ELF-1 (cell line): ENCODE measurements at regions not wholly inside any gene's neighbourhood (a gene's known extent, or its start where the extent isn't known, plus 50 kb on each side); places are given as distances from the start of the nearest gene placed in this dataset.

ENCODE experiments used
- DNase-seq: peaks from one replicate; pipeline ENCODE4 v3.0.0-alpha.2; 2016; ENCODE audit warnings: low read depth, low spot score

GRCh38 chr21:26739189-26739588 lies 106.0 kb downstream of the ADAMTS1 start:
- DNase-seq: no peak

GRCh38 chr21:26736449-26736848 lies 108.8 kb downstream of the ADAMTS1 start:
- DNase-seq: peak; percentile 9

DNA sequence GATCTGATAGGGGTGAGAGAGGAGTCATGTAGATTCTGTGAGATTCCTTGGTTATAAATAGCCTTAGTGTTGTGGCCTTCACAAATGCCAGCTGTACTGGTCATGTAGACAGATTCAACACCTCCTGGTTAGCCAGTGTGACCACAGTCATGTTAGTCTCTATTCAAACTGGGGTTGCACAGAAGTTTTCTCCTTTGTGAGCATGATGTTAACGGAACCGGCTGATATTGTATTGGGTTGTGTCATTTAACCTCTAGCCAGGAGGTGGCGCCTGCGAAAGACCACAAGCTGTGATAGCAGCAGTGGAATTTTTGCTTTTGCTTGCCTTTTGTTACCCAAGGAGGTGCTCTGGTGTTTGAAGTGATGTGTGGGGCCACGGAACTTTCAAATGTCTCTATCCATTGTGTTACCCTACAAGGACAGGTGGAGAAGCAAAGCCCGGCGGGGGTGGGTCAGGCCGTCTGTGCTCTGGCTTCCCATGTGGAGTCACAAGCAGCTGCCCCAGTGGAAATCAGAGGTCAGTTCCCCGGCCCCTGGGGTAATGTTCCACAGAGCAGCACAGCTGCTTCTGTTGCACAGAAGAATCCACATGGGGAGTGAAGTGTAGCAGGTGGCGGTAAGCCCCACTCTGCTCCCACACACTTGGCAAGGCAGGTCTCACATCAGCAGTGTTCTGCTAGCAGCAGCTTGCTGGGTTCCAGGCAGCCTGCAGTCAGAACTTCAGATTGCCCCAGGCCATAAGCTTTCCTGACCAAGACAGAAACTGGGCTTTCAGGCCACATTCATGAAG lies 112.6 kb downstream of the ADAMTS1 start:
- peak; percentile 73 for DNase-seq

DNA sequence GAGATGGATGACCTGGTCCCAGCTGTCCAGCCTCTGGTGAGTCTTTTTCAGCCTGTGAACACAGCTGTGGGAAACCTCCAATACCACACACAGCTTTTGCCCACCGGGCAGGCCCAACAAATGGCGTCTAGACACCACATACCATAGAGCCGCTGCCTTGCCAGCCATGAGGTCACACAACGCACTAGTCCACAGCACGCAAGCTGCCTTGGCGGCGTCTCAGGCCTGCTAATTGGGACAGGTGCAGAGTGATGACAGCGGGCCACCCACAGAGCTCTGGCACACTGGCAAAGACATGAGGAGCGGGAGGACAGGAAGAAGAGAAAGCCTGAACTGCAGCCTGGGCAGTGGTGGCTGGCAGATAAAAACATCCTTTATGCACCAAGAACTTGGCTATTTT lies 125.5 kb downstream of the ADAMTS1 start:
- no peak for DNase-seq

DNA sequence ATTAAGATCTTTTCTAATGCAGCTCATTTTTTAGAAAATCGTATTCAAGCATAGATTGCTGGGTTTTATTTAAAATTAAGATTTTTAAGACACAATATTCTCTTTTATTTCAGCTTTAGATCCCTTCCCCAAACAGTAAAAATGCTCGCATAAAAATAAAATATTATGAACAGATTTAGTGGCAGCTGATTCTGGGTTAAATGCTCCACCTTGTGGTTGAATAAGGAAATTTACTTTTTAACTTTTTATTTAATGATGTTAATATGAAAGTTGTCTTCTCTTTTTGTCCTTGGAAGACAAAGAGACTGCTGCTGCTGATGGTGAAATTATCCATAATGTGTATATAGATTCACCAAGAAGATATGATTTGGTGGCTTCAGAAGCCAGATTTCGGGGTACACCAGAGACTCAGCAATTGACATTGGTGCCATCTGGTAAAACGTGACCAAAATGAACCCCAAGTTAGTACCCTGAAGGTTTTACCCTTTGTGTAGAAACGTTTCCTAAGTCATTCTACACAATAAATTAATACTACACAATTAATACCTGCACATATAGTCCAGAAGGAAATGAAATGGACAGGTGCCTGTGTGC lies 128.0 kb downstream of the ADAMTS1 start:
- no peak for DNase-seq

GRCh38 chr21:26715878-26716506 lies 129.2 kb downstream of the ADAMTS1 start:
- peak; percentile 79 for DNase-seq

DNA sequence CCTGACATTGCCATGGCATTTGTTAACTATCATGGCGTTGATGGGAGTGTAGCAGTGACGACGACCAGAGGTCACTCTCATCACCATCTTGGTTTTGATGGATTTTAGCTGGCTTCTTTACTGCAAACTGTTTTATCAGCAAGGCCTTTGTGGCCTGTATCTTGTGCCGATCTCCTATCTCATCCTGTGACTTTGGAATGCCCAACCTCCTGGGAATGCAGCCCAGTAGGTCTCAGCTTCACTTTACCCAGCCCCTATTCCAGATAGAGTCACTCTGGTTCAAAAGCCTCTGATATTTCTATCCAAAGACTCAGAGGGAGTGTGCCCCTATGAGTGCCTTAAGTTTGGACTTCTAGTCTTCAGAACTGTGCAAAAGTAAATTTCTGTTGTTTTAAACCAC lies 130.1 kb downstream of the ADAMTS1 start:
- peak; percentile 36 for DNase-seq

- DNase-seq: no peak
Measured at GRCh38 chr21:26710155-26710554, 135.1 kb downstream of the ADAMTS1 start.

DNA sequence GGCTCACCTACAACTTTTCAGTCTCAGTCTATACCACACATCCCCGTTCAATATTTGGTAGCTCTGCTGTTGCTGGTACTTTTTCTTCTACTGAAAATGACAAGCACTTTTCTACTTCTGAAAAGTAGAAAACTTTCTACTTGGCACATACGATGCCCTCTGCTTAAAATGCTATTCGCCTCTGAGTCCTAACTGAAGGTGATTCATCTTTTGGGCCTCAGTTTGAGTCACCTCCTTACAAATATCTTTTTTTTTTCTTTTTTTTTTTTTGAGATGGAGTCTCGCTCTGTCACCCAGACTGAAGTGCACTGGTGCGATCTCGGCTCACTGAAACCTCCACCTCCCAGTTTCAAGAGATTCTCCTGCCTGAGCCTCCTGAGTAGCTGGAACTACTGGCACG lies 136.0 kb upstream of the CYYR1 start:
- DNase-seq: no peak

GRCh38 chr21:26708223-26708800 lies 135.2 kb upstream of the CYYR1 start:
- DNase-seq: no peak

DNA sequence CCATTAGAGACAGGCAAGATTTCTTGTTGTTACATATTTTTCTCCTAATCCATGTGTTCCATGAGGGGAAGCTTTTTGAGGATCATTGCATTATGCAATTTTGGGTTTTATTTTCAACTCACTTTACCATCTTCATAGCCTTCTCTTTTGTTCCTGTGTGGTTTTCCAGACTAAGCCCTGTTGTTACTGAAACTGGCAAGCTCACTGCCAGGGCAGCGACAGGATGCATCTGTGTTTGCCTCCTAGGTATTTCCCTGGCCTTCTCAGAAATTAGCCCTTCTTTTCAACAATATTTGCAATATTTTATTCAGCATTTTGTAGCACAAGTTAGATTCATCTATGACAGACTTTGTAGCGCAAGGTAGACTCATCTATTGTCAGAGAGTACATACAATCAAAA lies 134.2 kb upstream of the CYYR1 start:
- no peak for DNase-seq

DNA sequence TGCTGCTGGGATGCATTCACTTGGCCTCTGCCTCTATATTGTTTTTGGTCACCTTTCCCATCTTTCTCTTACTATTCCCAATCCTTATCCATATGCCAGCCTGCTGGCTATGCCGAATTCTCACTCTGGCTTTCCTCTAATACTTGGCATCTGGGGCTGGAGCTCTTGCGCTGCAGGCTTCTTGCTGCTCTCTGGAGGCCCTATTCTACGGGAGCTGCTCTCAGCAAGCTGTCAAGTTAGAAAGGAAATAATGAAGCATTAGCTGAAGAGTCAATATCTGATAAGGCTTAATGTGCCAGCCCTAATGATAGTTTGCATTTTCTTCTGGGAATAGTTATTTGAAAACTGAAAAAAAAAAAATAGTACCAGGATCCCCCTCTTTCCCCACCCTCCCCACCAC lies 125.3 kb upstream of the CYYR1 start:
- no peak for DNase-seq

DNA sequence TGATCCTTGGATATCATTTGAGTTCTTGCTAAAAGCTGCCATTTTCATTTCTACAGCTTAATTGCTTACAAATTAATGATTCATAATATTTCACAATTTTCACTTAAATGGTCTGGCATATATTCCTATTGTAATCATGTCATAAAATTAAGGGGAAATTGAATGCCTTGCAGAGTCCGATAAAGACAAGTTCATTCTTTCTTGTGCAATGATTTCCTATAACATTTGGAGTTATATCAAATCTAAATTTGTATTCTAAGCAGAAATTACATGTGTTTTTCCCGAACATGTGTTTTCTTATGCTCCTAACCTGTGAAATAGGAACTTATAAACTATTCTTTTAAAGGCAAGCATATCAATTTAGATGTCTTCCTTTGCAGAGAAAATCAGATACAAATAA lies 118.3 kb upstream of the CYYR1 start:
- no peak for DNase-seq

- DNase-seq: no peak
Measured at GRCh38 chr21:26686705-26687104, 113.6 kb upstream of the CYYR1 start.

- DNase-seq: no peak
Measured at GRCh38 chr21:26686278-26686677, 113.2 kb upstream of the CYYR1 start.

GRCh38 chr21:26684889-26685288 lies 111.8 kb upstream of the CYYR1 start:
- DNase-seq: no peak

DNA sequence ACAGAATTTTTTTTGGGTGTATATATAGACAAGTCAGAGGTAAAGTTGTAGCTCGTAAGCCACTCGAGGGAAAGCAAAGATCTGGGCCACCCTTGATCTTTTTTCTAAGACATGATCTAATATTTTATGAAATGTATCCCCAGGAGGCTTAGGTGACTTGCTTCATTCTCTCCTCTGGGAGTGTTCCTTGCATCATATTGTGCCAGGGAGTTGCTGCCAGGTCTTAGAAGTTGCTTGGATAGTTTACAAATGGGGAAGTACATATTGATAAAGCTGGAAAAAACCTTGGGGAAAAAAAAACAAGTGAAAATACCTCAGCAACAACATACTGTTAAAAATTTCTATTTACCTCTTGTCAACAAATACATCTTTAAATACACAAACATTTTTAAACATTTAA lies 110.9 kb upstream of the CYYR1 start:
- no peak for DNase-seq

DNA sequence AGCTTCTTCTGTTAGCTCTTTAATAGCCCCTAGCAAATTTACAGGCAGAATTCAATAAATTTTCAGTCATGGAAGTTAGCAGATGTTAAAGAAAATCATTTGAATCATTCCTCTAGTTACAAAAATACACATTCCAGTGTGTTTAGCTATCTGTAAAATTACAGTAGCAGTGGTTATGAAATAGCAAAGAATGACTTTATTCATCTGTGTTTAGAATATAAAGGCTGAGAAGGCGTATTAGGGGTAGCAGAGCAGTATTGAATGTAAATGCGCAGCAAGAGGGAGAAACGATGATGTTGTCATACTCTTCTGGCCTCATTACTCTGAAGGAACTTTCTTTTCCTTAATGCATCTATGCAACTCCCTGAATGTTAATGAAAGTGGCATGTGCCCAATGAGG lies 106.2 kb upstream of the CYYR1 start:
- no peak for DNase-seq

GRCh38 chr21:26674323-26674722 lies 101.2 kb upstream of the CYYR1 start:
- no peak for DNase-seq

DNA sequence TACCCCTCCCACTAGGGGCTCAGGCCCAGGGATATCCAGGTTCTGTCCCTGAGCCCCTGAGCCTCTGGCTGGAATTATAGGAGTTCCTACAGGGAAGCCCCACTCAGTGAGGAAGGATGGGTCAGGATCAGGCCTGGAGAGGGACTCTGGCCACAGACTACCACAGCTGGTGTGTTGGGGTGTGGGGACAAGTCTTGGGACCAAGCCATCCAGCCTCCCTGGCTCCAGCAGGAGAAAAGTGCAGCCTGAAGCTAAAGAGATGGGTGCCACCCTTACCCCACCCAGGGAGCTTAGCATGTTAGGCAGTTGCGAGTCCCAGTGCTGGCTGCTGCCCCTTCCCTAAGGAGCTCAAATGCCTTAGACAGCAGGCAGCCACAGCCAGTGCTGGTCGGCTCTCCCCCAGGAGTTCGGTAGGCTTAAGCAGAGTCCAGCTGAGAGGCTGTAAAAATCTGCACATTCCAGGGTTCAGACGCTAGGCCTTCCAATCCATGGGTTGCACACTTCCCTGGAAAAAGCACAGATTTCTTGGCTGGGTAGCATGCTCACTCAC lies 96.2 kb upstream of the CYYR1 start:
- no peak for DNase-seq

DNA sequence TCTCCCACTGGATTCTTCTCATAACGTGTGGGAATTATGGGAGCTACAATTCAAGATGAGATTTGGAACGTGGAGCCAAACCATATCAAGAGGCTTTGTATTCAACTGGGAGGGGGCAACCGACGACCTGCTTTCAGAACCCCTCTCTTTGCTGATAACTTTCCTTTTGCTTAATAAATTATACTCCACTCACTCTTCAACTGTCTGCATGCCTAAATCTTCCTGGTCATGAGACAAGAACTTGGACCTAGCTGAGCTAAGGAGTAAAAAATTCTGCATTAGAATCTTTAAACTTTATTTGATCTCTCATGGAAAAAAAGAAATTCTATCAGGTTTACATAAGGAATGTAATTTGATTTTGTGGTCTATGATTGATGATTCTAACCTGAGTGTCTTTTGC lies 86.7 kb upstream of the CYYR1 start:
- no peak for DNase-seq

- no peak for DNase-seq
Measured at GRCh38 chr21:26659182-26659581, 86.1 kb upstream of the CYYR1 start.
